HEK293 (cell line): ENCODE measurements at regions not wholly inside any gene's neighbourhood (a gene's known extent, or its start where the extent isn't known, plus 50 kb on each side); places are given as distances from the start of the nearest gene placed in this dataset.

Experiments used
- ELK4 ChIP-seq: IDR thresholded peaks from 2 replicates; pipeline ENCODE4 v1.6.1; 2011; ENCODE audit warnings: mild to moderate bottlenecking, low read depth, low read length, borderline replicate concordance
- INSM2 ChIP-seq: fragments of 450-650 bp; formaldehyde crosslinking; IDR thresholded peaks from 2 replicates; pipeline ENCODE4 v1.5.1; 2016; ENCODE audit warnings: missing biosample characterization, missing genetic modification characterization
- KLF1 ChIP-seq: fragments of 450-650 bp; formaldehyde crosslinking; IDR thresholded peaks from 2 replicates; pipeline ENCODE4 v1.5.1; 2016; ENCODE audit warnings: missing biosample characterization, missing genetic modification characterization
- KLF7 ChIP-seq: fragments of 450-650 bp; formaldehyde crosslinking; IDR thresholded peaks from 2 replicates; pipeline ENCODE4 v1.5.1; 2016; ENCODE audit warnings: missing biosample characterization, missing genetic modification characterization, borderline replicate concordance
- ZBTB1 ChIP-seq: fragments of 450-650 bp; formaldehyde crosslinking; IDR thresholded peaks from 2 replicates; pipeline ENCODE4 v1.5.1; 2016; ENCODE audit warnings: missing biosample characterization, missing genetic modification characterization
- ZNF114 ChIP-seq: fragments of 450-650 bp; formaldehyde crosslinking; IDR thresholded peaks from 2 replicates; pipeline ENCODE4 v1.5.0; 2017; ENCODE audit warnings: missing biosample characterization, missing genetic modification characterization
- ZNF140 ChIP-seq: fragments of 450-650 bp; formaldehyde crosslinking; IDR thresholded peaks from 2 replicates; pipeline ENCODE4 v1.5.1; 2016; ENCODE audit warnings: missing biosample characterization, missing genetic modification characterization
- ZNF2 ChIP-seq: fragments of 450-650 bp; formaldehyde crosslinking; IDR thresholded peaks from 2 replicates; pipeline ENCODE4 v1.5.1; 2016; ENCODE audit warnings: missing biosample characterization, missing genetic modification characterization
- ZNF274 ChIP-seq, 2 experiments: fragments of 200-500 bp in 1 of 2; fragments of 450-650 bp in 1 of 2; sonication (Bioruptor generic) in 1 of 2; formaldehyde crosslinking in 1 of 2; IDR thresholded peaks; 2 replicates each; pipeline versions ENCODE4 v1.5.1 to v1.6.1; 2014 to 2016; ENCODE audit warnings: borderline replicate concordance in 1 of 2, inconsistent platforms in 1 of 2, low read length in 1 of 2, missing biosample characterization in 1 of 2, missing genetic modification characterization in 1 of 2
- ZNF292 ChIP-seq: fragments of 450-650 bp; formaldehyde crosslinking; IDR thresholded peaks from 2 replicates; pipeline ENCODE4 v1.5.1; 2016; ENCODE audit warnings: low read depth, missing biosample characterization, missing genetic modification characterization, borderline replicate concordance
- ZNF362 ChIP-seq: fragments of 450-650 bp; formaldehyde crosslinking; IDR thresholded peaks from 2 replicates; pipeline ENCODE4 v1.5.1; 2016; ENCODE audit warnings: missing biosample characterization, missing genetic modification characterization
- ZNF416 ChIP-seq: fragments of 450-650 bp; formaldehyde crosslinking; IDR thresholded peaks from 2 replicates; pipeline ENCODE4 v1.5.1; 2016; ENCODE audit warnings: missing biosample characterization, missing genetic modification characterization
- ZNF423 ChIP-seq: fragments of 450-650 bp; formaldehyde crosslinking; IDR thresholded peaks from 2 replicates; pipeline ENCODE4 v1.5.1; 2016; ENCODE audit warnings: missing biosample characterization, missing genetic modification characterization
- ZNF48 ChIP-seq: fragments of 450-650 bp; formaldehyde crosslinking; IDR thresholded peaks from 2 replicates; pipeline ENCODE4 v1.5.1; 2016; ENCODE audit warnings: missing biosample characterization, missing genetic modification characterization
- ZNF501 ChIP-seq: fragments of 450-650 bp; formaldehyde crosslinking; IDR thresholded peaks from 2 replicates; pipeline ENCODE4 v1.5.1; 2016; ENCODE audit warnings: missing biosample characterization, missing genetic modification characterization
- ZNF548 ChIP-seq: fragments of 450-650 bp; formaldehyde crosslinking; IDR thresholded peaks from 2 replicates; pipeline ENCODE4 v1.5.1; 2016; ENCODE audit warnings: missing biosample characterization, missing genetic modification characterization
- ZNF610 ChIP-seq: fragments of 450-650 bp; formaldehyde crosslinking; IDR thresholded peaks from 2 replicates; pipeline ENCODE4 v1.5.1; 2016; ENCODE audit warnings: missing biosample characterization, missing genetic modification characterization, borderline replicate concordance
- ZNF639 ChIP-seq: fragments of 450-650 bp; formaldehyde crosslinking; IDR thresholded peaks from 2 replicates; pipeline ENCODE4 v1.5.1; 2016; ENCODE audit warnings: missing biosample characterization, missing genetic modification characterization
- ZNF645 ChIP-seq: fragments of 450-650 bp; formaldehyde crosslinking; IDR thresholded peaks from 2 replicates; pipeline ENCODE4; 2016; ENCODE audit warnings: missing biosample characterization, missing genetic modification characterization
- ZNF707 ChIP-seq: fragments of 450-650 bp; formaldehyde crosslinking; IDR thresholded peaks from 2 replicates; pipeline ENCODE4 v1.5.1; 2016; ENCODE audit warnings: missing biosample characterization, missing genetic modification characterization
- ZNF791 ChIP-seq: fragments of 450-650 bp; formaldehyde crosslinking; IDR thresholded peaks from 2 replicates; pipeline ENCODE4 v1.5.1; 2016; ENCODE audit warnings: missing biosample characterization, missing genetic modification characterization
- ZSCAN23 ChIP-seq: fragments of 450-650 bp; formaldehyde crosslinking; IDR thresholded peaks from 2 replicates; pipeline ENCODE4 v1.5.1; 2016; ENCODE audit warnings: missing biosample characterization, missing genetic modification characterization
- ZSCAN4 ChIP-seq: fragments of 450-650 bp; formaldehyde crosslinking; IDR thresholded peaks from 2 replicates; pipeline ENCODE4 v1.5.1; 2017; ENCODE audit warnings: missing biosample characterization, missing genetic modification characterization

GRCh38 chr13:76586842-76587241, 299.4 kb downstream of the KCTD12 start (continued):
- TF ChIP-seq ZNF48 (tag by site-specific recombination) (no peak), ZNF639 (tag by site-specific recombination) (no peak), INSM2 (tag by site-specific recombination) (no peak), ZNF2 (no peak), ZBTB1 (tag by site-specific recombination) (no peak), ZNF791 (tag by site-specific recombination) (peak; percentile 62; the same call in 1 of the 2 replicates), ZNF548 (tag by site-specific recombination) (no peak), ZNF416 (tag by site-specific recombination) (no peak), ZNF645 (tag by site-specific recombination) (no peak), ZNF362 (tag by site-specific recombination) (no peak), ZNF274 (IDR thresholded peaks at IDR 0.05; ENCODE audit: low read length) (no peak), ZNF274 (tag by site-specific recombination; IDR thresholded peaks at IDR 0.05; ENCODE audit: borderline replicate concordance) (no peak), ZSCAN4 (no peak), ELK4 (no peak), ZNF114 (tag by site-specific recombination) (no peak), KLF7 (tag by site-specific recombination) (no peak), ZNF707 (no peak), ZNF423 (tag by site-specific recombination) (no peak), ZNF292 (0 out of 2 replicates have a peak, but pooled peaks have one; percentile 52), ZNF140 (tag by site-specific recombination) (peak; percentile 87), ZSCAN23 (tag by site-specific recombination) (no peak), ZNF610 (tag by site-specific recombination) (no peak), KLF1 (tag by site-specific recombination) (no peak), ZNF501 (tag by site-specific recombination) (no peak)
